H1 (cell line): ENCODE measurements at regions not wholly inside any gene's neighbourhood (a gene's known extent, or its start where the extent isn't known, plus 50 kb on each side); places are given as distances from the start of the nearest gene placed in this dataset.

ENCODE experiments used
- EP300 ChIP-seq, 2 experiments: IDR thresholded peaks; 1 replicate in 1 of 2; 2 replicates in 1 of 2; pipeline ENCODE4 v1.6.1; 2011 to 2012; ENCODE audit warnings: low read depth in 2 of 2, low read length in 2 of 2, mild to moderate bottlenecking in 2 of 2, borderline replicate concordance in 1 of 2, inconsistent platforms in 1 of 2, moderate library complexity in 1 of 2
- JUN ChIP-seq: IDR thresholded peaks from 2 replicates; pipeline ENCODE4 v1.6.1; 2011; ENCODE audit warnings: low read depth, mild to moderate bottlenecking, improper control_type of control experiment, low read length
- JUND ChIP-seq: IDR thresholded peaks from 2 replicates; pipeline ENCODE4 v1.6.1; 2011; ENCODE audit warnings: mild to moderate bottlenecking, improper control_type of control experiment, low read length
- KDM5A ChIP-seq: fragments of 200-600 bp; IDR thresholded peaks from 2 replicates; pipeline ENCODE4 v1.7.1; 2012; ENCODE audit warnings: mild to moderate bottlenecking, low read length, inconsistent platforms, mixed read lengths
- NRF1 ChIP-seq: IDR thresholded peaks from 2 replicates; pipeline ENCODE4 v1.6.1; 2011; ENCODE audit warnings: mild to moderate bottlenecking, low read depth, low read length, improper control_type of control experiment
- PHF8 ChIP-seq: fragments of 200-600 bp; sonication (generic); conservative IDR thresholded peaks from 2 replicates; pipeline ENCODE4 v1.7.1; 2012; ENCODE audit warnings: low read depth, mild to moderate bottlenecking, inconsistent platforms, low read length, moderate library complexity
- POLR2A ChIP-seq, 2 experiments: IDR thresholded peaks; 1 replicate in 1 of 2; 2 replicates in 1 of 2; pipeline ENCODE4 v1.6.1; 2011; ENCODE audit warnings: low read depth in 2 of 2, low read length in 2 of 2, mild to moderate bottlenecking in 2 of 2; ENCODE audit errors: control extremely low read depth in 1 of 2
- TCF12 ChIP-seq: IDR thresholded peaks from 2 replicates; pipeline ENCODE4 v1.6.1; 2011; ENCODE audit warnings: low read depth, mild to moderate bottlenecking, low read length
- TF ChIP-seq, protein P1 (sequence below), 3 experiments: IDR thresholded peaks; 1 replicate in 2 of 3; 2 replicates in 1 of 3; pipeline versions ENCODE4 v1.5.1 to v1.6.1; 2011; ENCODE audit warnings: low read length in 3 of 3, mild to moderate bottlenecking in 3 of 3, inconsistent platforms in 2 of 3, low read depth in 1 of 3, moderate library complexity in 1 of 3; ENCODE audit not compliant: insufficient read depth in 1 of 3; ENCODE audit errors: control extremely low read depth in 1 of 3
- TF ChIP-seq, protein P2 (sequence below): IDR thresholded peaks from 2 replicates; pipeline ENCODE4 v1.6.1; 2012; ENCODE audit warnings: inconsistent platforms
- TF ChIP-seq, protein P3 (sequence below): IDR thresholded peaks from 2 replicates; pipeline ENCODE4 v1.6.1; 2011; ENCODE audit warnings: low read length, improper control_type of control experiment

DNA sequence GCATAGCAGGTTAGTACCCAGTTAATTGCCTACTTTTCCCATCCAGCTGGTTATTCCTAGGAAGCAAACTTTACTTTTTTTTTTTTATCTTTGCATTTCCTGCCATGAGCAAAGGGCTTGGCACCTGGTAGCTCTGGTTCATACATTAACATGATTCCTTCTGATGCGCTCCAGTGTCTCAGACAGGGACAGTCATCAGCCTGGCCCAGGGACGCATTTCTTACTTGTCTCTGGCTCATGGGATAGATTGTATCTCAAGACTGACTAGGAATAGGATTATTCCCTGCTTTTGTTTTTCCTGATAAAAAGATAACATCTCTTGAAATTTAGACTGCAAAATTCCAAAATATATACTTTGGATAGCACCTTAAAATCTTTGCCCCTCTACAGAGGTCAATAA lies 571.5 kb upstream of the TENM3 start:
- TF ChIP-seq, protein P1, sequence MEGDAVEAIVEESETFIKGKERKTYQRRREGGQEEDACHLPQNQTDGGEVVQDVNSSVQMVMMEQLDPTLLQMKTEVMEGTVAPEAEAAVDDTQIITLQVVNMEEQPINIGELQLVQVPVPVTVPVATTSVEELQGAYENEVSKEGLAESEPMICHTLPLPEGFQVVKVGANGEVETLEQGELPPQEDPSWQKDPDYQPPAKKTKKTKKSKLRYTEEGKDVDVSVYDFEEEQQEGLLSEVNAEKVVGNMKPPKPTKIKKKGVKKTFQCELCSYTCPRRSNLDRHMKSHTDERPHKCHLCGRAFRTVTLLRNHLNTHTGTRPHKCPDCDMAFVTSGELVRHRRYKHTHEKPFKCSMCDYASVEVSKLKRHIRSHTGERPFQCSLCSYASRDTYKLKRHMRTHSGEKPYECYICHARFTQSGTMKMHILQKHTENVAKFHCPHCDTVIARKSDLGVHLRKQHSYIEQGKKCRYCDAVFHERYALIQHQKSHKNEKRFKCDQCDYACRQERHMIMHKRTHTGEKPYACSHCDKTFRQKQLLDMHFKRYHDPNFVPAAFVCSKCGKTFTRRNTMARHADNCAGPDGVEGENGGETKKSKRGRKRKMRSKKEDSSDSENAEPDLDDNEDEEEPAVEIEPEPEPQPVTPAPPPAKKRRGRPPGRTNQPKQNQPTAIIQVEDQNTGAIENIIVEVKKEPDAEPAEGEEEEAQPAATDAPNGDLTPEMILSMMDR (IDR thresholded peaks at IDR 0.05; ENCODE audit: control extremely low read depth in 1 of 3, insufficient read depth in 1 of 3, low read depth in 1 of 3, low read length in 3 of 3): no peak
- TF ChIP-seq TCF12 (no peak), KDM5A (no peak), NRF1 (no peak), EP300 (IDR thresholded peaks at IDR 0.05; ENCODE audit: borderline replicate concordance in 1 of 2, low read depth in 2 of 2, low read length in 2 of 2) (no peak), PHF8 (no peak), POLR2A (IDR thresholded peaks at IDR 0.05; ENCODE audit: control extremely low read depth in 1 of 2, low read depth in 2 of 2, low read length in 2 of 2) (no peak), JUN (no peak), JUND (no peak)
- TF ChIP-seq, protein P2, sequence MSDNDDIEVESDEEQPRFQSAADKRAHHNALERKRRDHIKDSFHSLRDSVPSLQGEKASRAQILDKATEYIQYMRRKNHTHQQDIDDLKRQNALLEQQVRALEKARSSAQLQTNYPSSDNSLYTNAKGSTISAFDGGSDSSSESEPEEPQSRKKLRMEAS: no peak
- TF ChIP-seq, protein P3, sequence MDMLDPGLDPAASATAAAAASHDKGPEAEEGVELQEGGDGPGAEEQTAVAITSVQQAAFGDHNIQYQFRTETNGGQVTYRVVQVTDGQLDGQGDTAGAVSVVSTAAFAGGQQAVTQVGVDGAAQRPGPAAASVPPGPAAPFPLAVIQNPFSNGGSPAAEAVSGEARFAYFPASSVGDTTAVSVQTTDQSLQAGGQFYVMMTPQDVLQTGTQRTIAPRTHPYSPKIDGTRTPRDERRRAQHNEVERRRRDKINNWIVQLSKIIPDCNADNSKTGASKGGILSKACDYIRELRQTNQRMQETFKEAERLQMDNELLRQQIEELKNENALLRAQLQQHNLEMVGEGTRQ: no peak
